SIG-M5 treated with dmso at 0.1 percent for 504 hours (cell line): ENCODE measurements at regions not wholly inside any gene's neighbourhood (a gene's known extent, or its start where the extent isn't known, plus 50 kb on each side); places are given as distances from the start of the nearest gene placed in this dataset.

ENCODE experiments used
- DNase-seq: peaks from one replicate; lab custom pipeline; 2025; ENCODE audit not compliant: unreplicated experiment; lab: John Stamatoyannopoulos, UW

- DNase-seq, result no peak
Observed at GRCh38 chr1:189851806-189852367, 625.8 kb downstream of the BRINP3 start.

- peak; percentile 3 for DNase-seq
Observed at GRCh38 chr1:189859385-189859977, 618.2 kb downstream of the BRINP3 start.

- DNase-seq, result no peak
Observed at GRCh38 chr1:189866606-189867005, 611.1 kb downstream of the BRINP3 start.

- DNase-seq, result no peak
Observed at GRCh38 chr1:189868021-189868420, 609.6 kb downstream of the BRINP3 start.

- DNase-seq, result no peak
Observed at GRCh38 chr1:189874715-189875435, 602.8 kb downstream of the BRINP3 start.

- DNase-seq, result no peak
Observed at GRCh38 chr1:189880135-189880534, 597.5 kb downstream of the BRINP3 start.

- DNase-seq, result no peak
Observed at GRCh38 chr1:189899686-189900425, 577.8 kb downstream of the BRINP3 start.

- no peak for DNase-seq
Observed at GRCh38 chr1:189904509-189904908, 573.2 kb downstream of the BRINP3 start.

- DNase-seq, result no peak
Observed at GRCh38 chr1:189908113-189908512, 569.6 kb downstream of the BRINP3 start.

- DNase-seq, result no peak
Observed at GRCh38 chr1:189921613-189922012, 556.1 kb downstream of the BRINP3 start.

- no peak for DNase-seq
Observed at GRCh38 chr1:189927641-189928040, 550.0 kb downstream of the BRINP3 start.

- DNase-seq, result peak; percentile 4
Observed at GRCh38 chr1:189929501-189930099, 548.1 kb downstream of the BRINP3 start.

- DNase-seq, result no peak
Observed at GRCh38 chr1:189936861-189937260, 540.8 kb downstream of the BRINP3 start.

- DNase-seq, result no peak
Observed at GRCh38 chr1:189939967-189940366, 537.7 kb downstream of the BRINP3 start.

GRCh38 chr1:189941922-189942321 lies 535.7 kb downstream of the BRINP3 start:
- no peak for DNase-seq

- DNase-seq, result no peak
Observed at GRCh38 chr1:189958756-189959155, 518.9 kb downstream of the BRINP3 start.

GRCh38 chr1:189960769-189961168 lies 516.9 kb downstream of the BRINP3 start:
- DNase-seq, result no peak

- no peak for DNase-seq
Observed at GRCh38 chr1:189962181-189962580, 515.5 kb downstream of the BRINP3 start.

- DNase-seq, result no peak
Observed at GRCh38 chr1:189970331-189971230, 507.1 kb downstream of the BRINP3 start.

- DNase-seq, result no peak
Observed at GRCh38 chr1:189971656-189972055, 506.0 kb downstream of the BRINP3 start.
